Left lung (tissue), 4 donors: ENCODE measurements at regions not wholly inside any gene's neighbourhood (a gene's known extent, or its start where the extent isn't known, plus 50 kb on each side); places are given as distances from the start of the nearest gene placed in this dataset.

Experiments used
- ATAC-seq: fragments of 200-7000 bp; cut with Tn5 transposase; one replicate; pipeline ENCODE4 v1.9.1; 2020; ENCODE audit warnings: moderate library complexity
- DNase-seq, 4 donors: peaks; one replicate each; pipeline ENCODE4 v3.0.0-alpha.2; 2013 to 2020
- H3K27ac ChIP-seq, 2 donors: fragments of 200-600 bp; sonication (generic) in 1 of 2; one replicate each; pipeline versions ENCODE4 v1.5.0 to v1.8.0; 2020 to 2021
- H3K27me3 ChIP-seq, 2 donors: fragments of 200-600 bp; sonication (generic) in 1 of 2; one replicate each; pipeline versions ENCODE4 v1.5.0 to v1.8.0; 2020 to 2021
- H3K36me3 ChIP-seq, 2 donors: fragments of 200-600 bp; sonication (generic) in 1 of 2; one replicate each; pipeline versions ENCODE4 v1.5.0 to v1.8.0; 2020 to 2021
- H3K4me1 ChIP-seq, 2 donors: fragments of 200-600 bp; one replicate each; pipeline ENCODE4 v1.8.0; 2021
- H3K4me3 ChIP-seq, 2 donors: fragments of 200-600 bp; sonication (generic) in 1 of 2; one replicate each; pipeline versions ENCODE4 v1.5.0 to v1.8.0; 2020 to 2021; ENCODE audit warnings: mild to moderate bottlenecking in 1 of 2
- H3K9me3 ChIP-seq, 2 donors: fragments of 200-600 bp; sonication (generic) in 1 of 2; one replicate each; pipeline versions ENCODE4 v1.5.0 to v1.8.0; 2020 to 2021
- CTCF ChIP-seq, 2 donors: fragments of 200-600 bp; sonication (generic) in 1 of 2; IDR thresholded peaks; one replicate each; pipeline versions ENCODE4 v1.5.0 to v1.8.0; 2021; ENCODE audit warnings: antibody characterized with exemption in 2 of 2
- intact Hi-C, 2 donors: fragments of 100-400 bp; cut with DNase I; formaldehyde crosslinking; loops; one replicate each; pipeline versions ENCODE4 v1.11.2 to v1.14.2; 2022
- donor health status: DM: no; HTN: yes; CAD: no.
- donor health status: DM: no; HTN: no; CAD: no.

DNA sequence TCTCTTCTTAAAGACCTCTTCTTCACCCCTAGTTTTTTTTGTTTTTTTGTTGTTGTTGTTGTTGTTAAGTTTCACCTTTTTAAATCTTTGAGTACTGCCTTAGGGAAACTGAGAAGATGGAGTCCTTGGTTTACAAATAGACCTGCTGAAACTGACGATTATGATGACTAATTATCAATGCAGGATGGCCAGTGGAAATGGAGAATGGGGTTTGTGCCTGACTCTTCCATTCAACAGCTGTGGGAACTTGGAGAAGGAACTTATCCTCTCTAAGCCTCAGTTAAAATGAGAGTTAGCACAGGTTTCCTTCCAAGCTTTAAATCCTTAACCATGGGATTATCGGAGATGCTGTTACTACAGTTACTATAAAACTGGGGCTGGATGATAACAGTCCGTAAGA is 66.7 kb upstream of the PNMA1 start:
- Histone ChIP-seq H3K4me1 (peaks cover 41 to 66% of the 10 kb centered on the region in 2 donors), H3K4me3 (no peak overlapping the region), H3K27me3 (no peaks in the 10 kb centered on the region), H3K9me3 (no peaks in the 10 kb centered on the region), H3K27ac (peak overlapping the region in 1 of 2 donors; percentile 13), H3K36me3 (no peaks in the 10 kb centered on the region)
- intact Hi-C loops: no loop called here
- ATAC-seq: no peak
- TF ChIP-seq CTCF (IDR thresholded peaks at IDR 0.05): no peak
- no peak for DNase-seq

GRCh38 chr14:73780391-73780790 is 66.2 kb upstream of the PNMA1 start:
- intact Hi-C loops: no loop called here
- no peaks in the 10 kb centered on the region for H3K9me3 ChIP-seq
- TF ChIP-seq CTCF (IDR thresholded peaks at IDR 0.05): no peak
- ATAC-seq (no peak), DNase-seq (no peak)
- no peaks in the 10 kb centered on the region for H3K36me3 ChIP-seq
- no peaks in the 10 kb centered on the region for H3K27me3 ChIP-seq
- H3K4me3 ChIP-seq: no peak overlapping the region
- H3K4me1 ChIP-seq: peaks cover 39 to 66% of the 10 kb centered on the region in 2 donors
- H3K27ac ChIP-seq: no peak overlapping the region

DNA sequence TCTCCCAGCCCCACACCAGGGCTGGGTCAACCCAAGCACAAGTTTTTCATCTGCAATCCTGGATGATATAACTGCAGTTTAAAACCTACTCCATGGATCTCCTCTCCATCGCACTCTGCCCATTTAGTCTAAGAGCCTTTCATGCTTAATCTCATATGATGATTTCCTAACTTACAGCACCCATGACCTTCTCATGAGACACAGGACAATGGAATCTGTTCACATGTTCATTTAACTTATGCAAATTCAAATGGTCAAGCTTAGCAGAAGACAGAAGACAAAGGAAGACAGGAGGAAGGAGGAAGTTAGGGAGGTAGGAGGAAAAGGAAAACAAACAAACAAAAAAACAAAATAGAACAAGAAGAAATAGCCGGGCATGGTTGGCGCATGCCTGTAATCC is 64.6 kb upstream of the PNMA1 start:
- intact Hi-C loops: no loop called here
- peak overlapping the region in 1 of 2 donors; percentile 10 for H3K27ac ChIP-seq
- no peaks in the 10 kb centered on the region for H3K27me3 ChIP-seq
- H3K9me3 ChIP-seq: no peaks in the 10 kb centered on the region
- no peak for ATAC-seq
- peaks cover 25 to 66% of the 10 kb centered on the region in 2 donors for H3K4me1 ChIP-seq
- no peak overlapping the region for H3K4me3 ChIP-seq
- no peaks in the 10 kb centered on the region for H3K36me3 ChIP-seq
- no peak for DNase-seq
- TF ChIP-seq CTCF (IDR thresholded peaks at IDR 0.05): no peak

- H3K27ac ChIP-seq: peak overlapping the region in 1 of 2 donors; percentile 10
- H3K27me3 ChIP-seq: no peaks in the 10 kb centered on the region
- ATAC-seq (peak; percentile 80), DNase-seq (no peak)
- no peaks in the 10 kb centered on the region for H3K9me3 ChIP-seq
- intact Hi-C loops: no loop called here
- H3K36me3 ChIP-seq: no peaks in the 10 kb centered on the region
- H3K4me1 ChIP-seq: peaks cover 12 to 63% of the 10 kb centered on the region in 2 donors
- no peak for TF ChIP-seq CTCF (IDR thresholded peaks at IDR 0.05)
- H3K4me3 ChIP-seq: no peak overlapping the region
Observed at GRCh38 chr14:73777420-73777819, 63.2 kb upstream of the PNMA1 start.

DNA sequence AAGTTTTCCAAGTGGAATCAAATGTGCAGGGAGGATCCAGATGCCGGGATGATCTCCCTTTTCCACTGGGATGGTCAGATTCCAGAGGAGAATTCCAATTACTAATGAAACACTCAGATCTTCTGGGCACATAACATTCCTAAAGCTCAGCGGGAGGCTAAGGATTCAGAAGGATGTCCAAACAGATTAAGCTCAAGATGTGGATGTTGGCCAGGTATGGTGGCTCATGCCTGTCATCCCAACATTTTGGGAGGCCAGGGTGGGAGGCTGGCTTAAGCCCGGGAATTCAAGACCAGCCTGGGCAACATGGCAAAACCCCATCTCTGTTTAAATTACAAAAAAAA is 62.0 kb upstream of the PNMA1 start:
- TF ChIP-seq CTCF (IDR thresholded peaks at IDR 0.05): no peak
- Histone ChIP-seq H3K4me3 (no peak overlapping the region), H3K4me1 (peaks cover 24 to 72% of the 10 kb centered on the region in 2 donors), H3K27ac (no peak overlapping the region), H3K27me3 (no peaks in the 10 kb centered on the region), H3K9me3 (no peaks in the 10 kb centered on the region), H3K36me3 (no peaks in the 10 kb centered on the region)
- DNase-seq: no peak
- ATAC-seq: no peak
- intact Hi-C loops: no loop called here
